ENCODE measurements at regions not wholly inside any gene's neighbourhood (a gene's known extent, or its start where the extent isn't known, plus 50 kb on each side); places are given as distances from the start of the nearest gene placed in this dataset.
"Not testable (repeated sequence)": the region's sequence is repeated elsewhere in the genome, so short reads cannot be mapped to it uniquely, and the experiment has no call there.

- no peaks in the 10 kb centered on the region for H3K4me1 ChIP-seq
- TF ChIP-seq POLR2A (IDR thresholded peaks at IDR 0.05) (no peak), CTCF (IDR thresholded peaks at IDR 0.05) (no peak)
- H3K27ac ChIP-seq, result no peak overlapping the region
- no peaks in the 10 kb centered on the region for H3K36me3 ChIP-seq
- no peak for DNase-seq
- H3K27me3 ChIP-seq, result no peaks in the 10 kb centered on the region
- intact Hi-C loops (cut with DNase I; ENCODE audit: low total_unique reads), result no loop called here
- H3K9me3 ChIP-seq, result no peaks in the 10 kb centered on the region
- no peak overlapping the region for H3K4me3 ChIP-seq
Observed at GRCh38 chr13:76586842-76587241, 299.4 kb downstream of the KCTD12 start.

GRCh38 chr13:76579701-76580100 is 306.5 kb downstream of the KCTD12 start:
- DNase-seq, result no peak
- Histone ChIP-seq H3K9me3 (peaks cover 0 to 10% of the 10 kb centered on the region in 2 donors), H3K36me3 (no peaks in the 10 kb centered on the region), H3K27ac (no peak overlapping the region), H3K4me3 (no peak overlapping the region), H3K4me1 (no peaks in the 10 kb centered on the region), H3K27me3 (no peaks in the 10 kb centered on the region)
- TF ChIP-seq POLR2A (IDR thresholded peaks at IDR 0.05) (no peak), CTCF (IDR thresholded peaks at IDR 0.05) (no peak)
- intact Hi-C loops (cut with DNase I; ENCODE audit: low total_unique reads), result no loop called here

- intact Hi-C loops (cut with DNase I; ENCODE audit: low total_unique reads); H3K36me3 ChIP-seq; DNase-seq; H3K27ac ChIP-seq; H3K27me3 ChIP-seq; H3K4me1 ChIP-seq; H3K4me3 ChIP-seq: not testable (repeated sequence)
- peaks cover 0 to 10% of the 10 kb centered on the region in 2 donors for H3K9me3 ChIP-seq
Observed at GRCh38 chr13:76575634-76576033, 310.6 kb downstream of the KCTD12 start.

- no peak for DNase-seq
- TF ChIP-seq POLR2A (IDR thresholded peaks at IDR 0.05), result no peak
- no peak for TF ChIP-seq CTCF (IDR thresholded peaks at IDR 0.05)
- intact Hi-C loops (cut with DNase I; ENCODE audit: low total_unique reads), result no loop called here
- Histone ChIP-seq H3K9me3 (peaks cover 0 to 2% of the 10 kb centered on the region in 2 donors), H3K4me1 (no peaks in the 10 kb centered on the region), H3K4me3 (no peak overlapping the region), H3K36me3 (no peaks in the 10 kb centered on the region), H3K27me3 (no peaks in the 10 kb centered on the region), H3K27ac (no peak overlapping the region)
Observed at GRCh38 chr13:76570510-76570971, 315.7 kb downstream of the KCTD12 start.

GRCh38 chr13:76556627-76557026 is 329.6 kb downstream of the KCTD12 start:
- H3K27ac ChIP-seq, result no peak overlapping the region
- no peaks in the 10 kb centered on the region for H3K4me1 ChIP-seq
- intact Hi-C loops (cut with DNase I; ENCODE audit: low total_unique reads), result no loop called here
- DNase-seq, result no peak
- H3K9me3 ChIP-seq, result no peaks in the 10 kb centered on the region
- no peak overlapping the region for H3K4me3 ChIP-seq
- no peaks in the 10 kb centered on the region for H3K27me3 ChIP-seq
- no peaks in the 10 kb centered on the region for H3K36me3 ChIP-seq
- TF ChIP-seq CTCF (IDR thresholded peaks at IDR 0.05) (no peak), POLR2A (IDR thresholded peaks at IDR 0.05) (no peak)

- TF ChIP-seq CTCF (IDR thresholded peaks at IDR 0.05), result no peak
- TF ChIP-seq POLR2A (IDR thresholded peaks at IDR 0.05), result no peak
- H3K27me3 ChIP-seq, result no peaks in the 10 kb centered on the region
- no peaks in the 10 kb centered on the region for H3K9me3 ChIP-seq
- no peak for DNase-seq
- H3K27ac ChIP-seq, result no peak overlapping the region
- H3K4me3 ChIP-seq, result no peak overlapping the region
- intact Hi-C loops (cut with DNase I; ENCODE audit: low total_unique reads), result no loop called here
- H3K36me3 ChIP-seq, result no peaks in the 10 kb centered on the region
- no peaks in the 10 kb centered on the region for H3K4me1 ChIP-seq
Observed at GRCh38 chr13:76552807-76553206, 333.4 kb downstream of the KCTD12 start.
